AG09309 (cell line): ENCODE measurements at regions not wholly inside any gene's neighbourhood (a gene's known extent, or its start where the extent isn't known, plus 50 kb on each side); places are given as distances from the start of the nearest gene placed in this dataset.
"Not testable (repeated sequence)": the region's sequence is repeated elsewhere in the genome, so short reads cannot be mapped to it uniquely, and the experiment has no call there.

Experiments
- DNase-seq: peaks from one replicate; pipeline ENCODE4 v3.0.0-alpha.2; 2010; ENCODE audit warnings: low read depth
- H3K4me3 ChIP-seq: 2 replicates; pipeline ENCODE4 v1.5.1; 2011; ENCODE audit warnings: mild to moderate bottlenecking, low read depth, low read length, moderate library complexity; ENCODE audit not compliant: control insufficient read depth
- CTCF ChIP-seq: IDR thresholded peaks from 2 replicates; pipeline ENCODE4 v1.5.1; 2011; ENCODE audit warnings: mild to moderate bottlenecking, low read depth, low read length, inconsistent platforms; ENCODE audit not compliant: insufficient read depth, control insufficient read depth; ENCODE audit errors: missing control alignments

- DNase-seq, H3K4me3 ChIP-seq: not testable (repeated sequence)
Measured at GRCh38 chr18:7178568-7178967, 52.3 kb upstream of the LRRC30 start.

GRCh38 chr18:7177116-7177744, 53.7 kb upstream of the LRRC30 start:
- TF ChIP-seq CTCF = peak; percentile 83
- peak; percentile 63 for DNase-seq
- H3K4me3 ChIP-seq = no peak overlapping the region

- peak; percentile 16 for TF ChIP-seq CTCF
- DNase-seq = no peak
- H3K4me3 ChIP-seq = no peak overlapping the region
Measured at GRCh38 chr18:7174344-7175095, 56.4 kb upstream of the LRRC30 start.

- no peak overlapping the region for H3K4me3 ChIP-seq
- no peak for DNase-seq
- no peak for TF ChIP-seq CTCF
Measured at GRCh38 chr18:7173216-7173615, 55.6 kb upstream of the LAMA1 start.

- H3K4me3 ChIP-seq = no peak overlapping the region
- no peak for TF ChIP-seq CTCF
- no peak for DNase-seq
Measured at GRCh38 chr18:7172611-7173010, 55.0 kb upstream of the LAMA1 start.

GRCh38 chr18:7170292-7170691, 52.7 kb upstream of the LAMA1 start:
- DNase-seq = no peak
- no peak overlapping the region for H3K4me3 ChIP-seq
- TF ChIP-seq CTCF = no peak

GRCh38 chr18:7169601-7170000, 52.0 kb upstream of the LAMA1 start:
- no peak for DNase-seq
- no peak for TF ChIP-seq CTCF
- H3K4me3 ChIP-seq = no peak overlapping the region
